ENCODE measurements at regions not wholly inside any gene's neighbourhood (a gene's known extent, or its start where the extent isn't known, plus 50 kb on each side); places are given as distances from the start of the nearest gene placed in this dataset.

GRCh38 chr6:74282143-74282689 is 586.2 kb downstream of the CD109 start:
- no peak for ATAC-seq

GRCh38 chr6:74280130-74280692 is 584.2 kb downstream of the CD109 start:
- ATAC-seq = no peak
- intact Hi-C loops (cut with DNase I) = no loop called here
- no peak overlapping the region for H3K27ac ChIP-seq
- no peak for DNase-seq
- TF ChIP-seq CTCF (IDR thresholded peaks at IDR 0.05) = peak; percentile 7
- H3K4me3 ChIP-seq = no peak overlapping the region
- H3K4me1 ChIP-seq = no peaks in the 10 kb centered on the region
- H3K27me3 ChIP-seq (ENCODE audit: low read depth) = no peaks in the 10 kb centered on the region
- H3K36me3 ChIP-seq = no peaks in the 10 kb centered on the region
- H3K9me3 ChIP-seq = no peaks in the 10 kb centered on the region

More at GRCh38 chr6:74282143-74282689, 586.2 kb downstream of the CD109 start:
- no peaks in the 10 kb centered on the region for H3K27me3 ChIP-seq (ENCODE audit: low read depth)
- intact Hi-C loops (cut with DNase I) = no loop called here
- H3K4me3 ChIP-seq = no peak overlapping the region
- H3K36me3 ChIP-seq = no peaks in the 10 kb centered on the region
- H3K4me1 ChIP-seq = no peaks in the 10 kb centered on the region
- DNase-seq = no peak
- H3K9me3 ChIP-seq = no peaks in the 10 kb centered on the region
- no peak overlapping the region for H3K27ac ChIP-seq
- no peak for TF ChIP-seq CTCF (IDR thresholded peaks at IDR 0.05)

- Histone ChIP-seq H3K27me3 (ENCODE audit: low read depth) (no peaks in the 10 kb centered on the region), H3K4me1 (no peaks in the 10 kb centered on the region), H3K27ac (no peak overlapping the region), H3K4me3 (no peak overlapping the region), H3K36me3 (no peaks in the 10 kb centered on the region), H3K9me3 (no peaks in the 10 kb centered on the region)
- intact Hi-C loops (cut with DNase I) = no loop called here
- ATAC-seq = no peak
- no peak for DNase-seq
- no peak for TF ChIP-seq CTCF (IDR thresholded peaks at IDR 0.05)
Measured at GRCh38 chr6:74277777-74278186, 581.8 kb downstream of the CD109 start.

GRCh38 chr6:74273541-74273940 is 577.5 kb downstream of the CD109 start:
- no peaks in the 10 kb centered on the region for H3K36me3 ChIP-seq

GRCh38 chr6:74269600-74269858 is 573.5 kb downstream of the CD109 start:
- H3K4me3 ChIP-seq = no peak overlapping the region
- H3K27ac ChIP-seq = no peak overlapping the region
- TF ChIP-seq CTCF (IDR thresholded peaks at IDR 0.05) = no peak
- ATAC-seq = no peak
- DNase-seq = no peak
- no peaks in the 10 kb centered on the region for H3K9me3 ChIP-seq
- H3K36me3 ChIP-seq = no peaks in the 10 kb centered on the region
- intact Hi-C loops (cut with DNase I) = no loop called here
- H3K4me1 ChIP-seq = no peaks in the 10 kb centered on the region
- no peaks in the 10 kb centered on the region for H3K27me3 ChIP-seq (ENCODE audit: low read depth)

More at GRCh38 chr6:74273541-74273940, 577.5 kb downstream of the CD109 start:
- Histone ChIP-seq H3K9me3 (no peaks in the 10 kb centered on the region), H3K27me3 (ENCODE audit: low read depth) (no peaks in the 10 kb centered on the region), H3K4me3 (no peak overlapping the region), H3K4me1 (no peaks in the 10 kb centered on the region), H3K27ac (no peak overlapping the region)
- DNase-seq = no peak
- ATAC-seq = no peak
- intact Hi-C loops (cut with DNase I) = no loop called here
- no peak for TF ChIP-seq CTCF (IDR thresholded peaks at IDR 0.05)
